AG10803 (cell line): ENCODE measurements at regions not wholly inside any gene's neighbourhood (a gene's known extent, or its start where the extent isn't known, plus 50 kb on each side); places are given as distances from the start of the nearest gene placed in this dataset.

Source experiments
- DNase-seq: peaks from one replicate; pipeline ENCODE4 v3.0.0; 2010; ENCODE audit warnings: low read depth
- H3K4me3 ChIP-seq: 2 replicates; pipeline ENCODE4 v1.5.1; 2011; ENCODE audit warnings: mild to moderate bottlenecking, low read length, control low read depth
- TF ChIP-seq, protein P1 (sequence below): conservative IDR thresholded peaks from 2 replicates; pipeline ENCODE4 v1.5.1; 2011; ENCODE audit warnings: mild to moderate bottlenecking, low read length, control low read depth, inconsistent platforms

DNA sequence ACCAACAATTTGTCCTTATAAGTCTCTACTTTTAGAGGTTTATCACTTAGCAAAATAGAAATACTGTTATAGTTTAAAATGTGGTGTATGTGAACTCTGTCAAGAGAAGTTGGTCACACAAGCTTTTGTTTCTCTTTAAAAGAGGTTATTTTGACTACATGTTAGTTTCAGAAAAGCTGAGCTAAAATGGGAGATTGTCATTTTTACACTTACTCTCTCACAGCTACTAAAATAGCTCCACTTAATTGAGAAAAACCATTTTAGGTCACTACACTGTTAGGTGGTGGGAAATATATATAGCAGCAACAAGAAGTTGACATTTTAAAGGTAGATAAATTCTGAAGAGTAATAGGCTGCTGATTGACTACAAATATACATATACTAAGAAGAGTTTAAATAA, 161.5 kb upstream of the KCNJ3 start:
- no peak for DNase-seq
- H3K4me3 ChIP-seq, result no peak overlapping the region
- TF ChIP-seq, protein P1, sequence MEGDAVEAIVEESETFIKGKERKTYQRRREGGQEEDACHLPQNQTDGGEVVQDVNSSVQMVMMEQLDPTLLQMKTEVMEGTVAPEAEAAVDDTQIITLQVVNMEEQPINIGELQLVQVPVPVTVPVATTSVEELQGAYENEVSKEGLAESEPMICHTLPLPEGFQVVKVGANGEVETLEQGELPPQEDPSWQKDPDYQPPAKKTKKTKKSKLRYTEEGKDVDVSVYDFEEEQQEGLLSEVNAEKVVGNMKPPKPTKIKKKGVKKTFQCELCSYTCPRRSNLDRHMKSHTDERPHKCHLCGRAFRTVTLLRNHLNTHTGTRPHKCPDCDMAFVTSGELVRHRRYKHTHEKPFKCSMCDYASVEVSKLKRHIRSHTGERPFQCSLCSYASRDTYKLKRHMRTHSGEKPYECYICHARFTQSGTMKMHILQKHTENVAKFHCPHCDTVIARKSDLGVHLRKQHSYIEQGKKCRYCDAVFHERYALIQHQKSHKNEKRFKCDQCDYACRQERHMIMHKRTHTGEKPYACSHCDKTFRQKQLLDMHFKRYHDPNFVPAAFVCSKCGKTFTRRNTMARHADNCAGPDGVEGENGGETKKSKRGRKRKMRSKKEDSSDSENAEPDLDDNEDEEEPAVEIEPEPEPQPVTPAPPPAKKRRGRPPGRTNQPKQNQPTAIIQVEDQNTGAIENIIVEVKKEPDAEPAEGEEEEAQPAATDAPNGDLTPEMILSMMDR, result no peak

DNA sequence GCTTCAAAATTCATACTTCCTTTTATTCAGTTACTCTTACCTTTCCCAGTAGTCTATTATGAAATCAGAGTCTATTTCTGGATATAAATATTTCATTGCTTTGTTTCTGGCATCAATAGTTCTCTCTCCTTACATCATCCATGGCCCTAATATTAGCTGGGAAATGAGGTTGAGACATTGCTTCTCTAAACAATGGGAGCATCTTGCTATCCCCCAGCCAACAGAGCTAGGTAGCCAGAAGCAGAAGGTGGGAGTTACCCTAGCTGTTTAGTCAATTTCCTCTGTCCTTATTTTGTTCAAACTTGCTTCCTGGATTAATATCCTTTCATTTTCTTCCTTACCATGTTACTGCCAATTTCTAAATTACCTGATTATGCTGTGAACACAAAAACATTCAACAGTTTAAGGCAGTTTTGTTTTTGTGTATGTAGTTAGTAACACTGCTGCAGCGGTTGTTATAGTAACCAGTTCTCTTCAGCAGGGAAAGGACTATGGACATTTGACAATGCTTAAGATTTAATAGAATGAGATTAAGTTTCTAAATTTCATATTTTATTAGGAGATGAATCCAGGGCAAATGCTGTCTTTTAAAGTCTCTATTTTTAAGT, 160.5 kb upstream of the KCNJ3 start:
- TF ChIP-seq, protein P1, result no peak
- H3K4me3 ChIP-seq, result no peak overlapping the region
- no peak for DNase-seq

DNA sequence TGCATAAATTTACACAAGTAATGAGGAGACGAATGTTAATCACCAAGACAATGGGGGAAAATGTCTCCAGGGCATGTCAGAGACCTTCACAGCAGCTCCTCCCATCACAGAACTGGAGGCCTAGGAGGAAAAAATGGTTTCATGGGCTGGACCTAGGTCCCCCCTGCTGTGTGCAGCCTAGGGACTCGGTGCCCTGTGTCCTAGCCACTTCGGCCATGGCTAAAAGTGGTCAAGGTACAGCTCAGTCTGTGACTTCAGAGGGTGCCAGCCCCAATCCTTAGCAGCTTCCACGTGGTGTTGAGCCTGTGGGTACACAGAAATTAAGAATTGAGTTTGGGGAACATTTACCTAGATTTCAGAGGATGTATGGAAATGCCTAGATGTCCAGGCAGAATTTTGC, 152.2 kb upstream of the KCNJ3 start:
- TF ChIP-seq, protein P1, result no peak
- DNase-seq, result no peak
- H3K4me3 ChIP-seq, result no peak overlapping the region

DNA sequence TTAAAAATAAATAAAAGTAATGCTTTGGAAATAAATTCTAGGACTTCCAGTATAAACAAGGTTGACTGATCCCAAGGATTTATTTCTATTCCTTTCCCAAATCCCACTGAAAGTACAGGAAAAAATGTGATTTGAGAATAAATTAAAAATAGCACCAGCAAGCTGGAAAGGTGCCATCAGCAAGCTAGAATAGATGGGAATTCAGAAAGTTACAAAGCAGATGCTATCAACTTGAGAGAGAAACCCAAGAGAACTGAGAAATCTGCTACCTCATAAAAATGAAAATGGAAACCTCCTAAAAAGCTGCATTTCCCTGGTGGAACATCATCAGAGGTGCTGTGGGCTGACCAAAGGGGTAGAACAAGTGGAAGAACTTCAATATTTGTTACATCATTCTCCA, 148.6 kb upstream of the KCNJ3 start:
- no peak overlapping the region for H3K4me3 ChIP-seq
- DNase-seq, result no peak
- TF ChIP-seq, protein P1, result no peak

DNA sequence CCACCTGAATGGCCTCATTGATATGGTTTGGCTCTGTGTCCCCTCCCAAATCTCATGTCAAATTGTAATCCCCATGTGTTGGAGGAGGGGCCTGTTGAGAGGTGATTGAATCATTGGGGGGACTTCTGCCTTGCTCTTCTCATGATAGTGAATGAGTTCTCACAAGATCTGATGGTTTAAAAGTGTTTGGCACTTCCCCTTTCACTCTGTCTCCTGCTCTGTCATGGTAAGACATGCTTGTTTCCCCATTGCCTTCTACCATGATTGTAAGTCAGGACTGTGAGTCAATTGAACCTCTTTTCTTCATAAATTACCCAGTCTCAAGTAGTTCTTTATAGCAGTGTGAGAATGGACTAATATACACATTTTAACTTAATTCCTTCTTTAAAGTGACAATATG, 146.8 kb upstream of the KCNJ3 start:
- DNase-seq, result no peak
- no peak overlapping the region for H3K4me3 ChIP-seq
- TF ChIP-seq, protein P1, result no peak

DNA sequence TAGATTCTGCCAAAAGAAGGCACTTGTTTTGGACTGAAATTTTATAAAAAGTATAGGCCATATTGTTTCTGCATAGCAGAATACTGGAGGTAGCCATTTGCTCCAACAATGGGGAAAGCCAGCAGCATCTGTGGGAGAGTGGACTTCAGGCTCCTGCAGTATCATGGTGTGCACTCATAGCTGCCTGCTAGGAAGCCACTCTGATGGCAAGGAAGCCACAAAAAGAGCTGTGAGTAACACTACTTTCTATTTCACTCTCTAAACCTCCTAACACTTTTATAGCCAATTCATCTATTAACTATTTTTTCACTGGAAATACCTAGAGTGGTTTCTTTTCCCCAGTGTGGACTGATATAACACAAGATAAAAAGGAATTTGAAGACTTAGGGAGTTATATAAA, 144.4 kb upstream of the KCNJ3 start:
- no peak overlapping the region for H3K4me3 ChIP-seq
- TF ChIP-seq, protein P1, result no peak
- no peak for DNase-seq

GRCh38 chr2:154555710-154556109, 142.8 kb upstream of the KCNJ3 start:
- TF ChIP-seq, protein P1, result no peak
- DNase-seq, result no peak
- H3K4me3 ChIP-seq, result no peak overlapping the region
